Gastroesophageal sphincter (tissue), 4 donors: ENCODE measurements at regions not wholly inside any gene's neighbourhood (a gene's known extent, or its start where the extent isn't known, plus 50 kb on each side); places are given as distances from the start of the nearest gene placed in this dataset.

Experiments
- ATAC-seq: fragments of 150-250 bp; one replicate; pipeline ENCODE4 v1.9.1; 2016; ENCODE audit warnings: mild to moderate bottlenecking, moderate library complexity
- H3K27ac ChIP-seq, 4 donors: fragments of 200-600 bp; sonication (generic) in 3 of 4; 1 replicate in 3 of 4; 2 replicates in 1 of 4; pipeline ENCODE4 v1.5.1; 2016 to 2019
- H3K27me3 ChIP-seq: fragments of 200-600 bp; sonication (generic); one replicate; pipeline ENCODE4 v1.5.1; 2019
- H3K36me3 ChIP-seq, 2 donors: fragments of 200-600 bp; sonication (generic); one replicate each; pipeline ENCODE4 v1.5.1; 2019; ENCODE audit warnings: control low read depth in 1 of 2
- H3K4me1 ChIP-seq, 3 donors: fragments of 200-600 bp; sonication (generic); 1 replicate in 2 of 3; 2 replicates in 1 of 3; pipeline ENCODE4 v1.5.1; 2016 to 2019; ENCODE audit warnings: control low read depth in 2 of 3
- H3K4me3 ChIP-seq, 2 donors: fragments of 200-600 bp; sonication (generic); one replicate each; pipeline ENCODE4 v1.5.1; 2019; ENCODE audit warnings: mild to moderate bottlenecking in 1 of 2, moderate library complexity in 1 of 2
- H3K9me3 ChIP-seq, 3 donors: fragments of 200-600 bp; sonication (generic); one replicate each; pipeline ENCODE4 v1.5.1; 2017 to 2019; ENCODE audit warnings: control low read depth in 2 of 3
- CTCF ChIP-seq, 4 experiments: fragments of 200-600 bp in 2 of 4; fragments of 450-650 bp in 2 of 4; sonication (generic) in 1 of 4; IDR thresholded peaks; one replicate each; pipeline ENCODE4 v1.5.1; 2017 to 2019; ENCODE audit warnings: antibody characterized with exemption in 4 of 4, mild to moderate bottlenecking in 2 of 4, moderate library complexity in 2 of 4
- EP300 ChIP-seq: sonication (generic); formaldehyde crosslinking; IDR thresholded peaks from one replicate; pipeline ENCODE4 v1.6.1; 2017; ENCODE audit warnings: antibody characterized with exemption, mild to moderate bottlenecking
- POLR2A ChIP-seq, 2 donors: fragments of 450-650 bp; IDR thresholded peaks; one replicate each; pipeline ENCODE4 v1.6.1; 2017; ENCODE audit warnings: antibody characterized with exemption in 2 of 2, mild to moderate bottlenecking in 2 of 2, moderate library complexity in 1 of 2
- POLR2AphosphoS5 ChIP-seq: sonication (generic); formaldehyde crosslinking; IDR thresholded peaks from one replicate; pipeline ENCODE4 v1.6.1; 2017; ENCODE audit warnings: antibody characterized with exemption
- WGBS, 2 donors: methylation state at CpG; one replicate each; pipeline ENCODE4 v1.1.5; 2018; ENCODE audit warnings: low coverage in 1 of 2; 5-methylcytosine and 5-hydroxymethylcytosine counted together

GRCh38 chr6:108751851-108752732 lies 96.1 kb upstream of the ARMC2 start:
- Histone ChIP-seq H3K9me3 (no peaks in the 10 kb centered on the region), H3K27ac (no peak overlapping the region), H3K4me3 (no peak overlapping the region), H3K4me1 (peaks cover 0 to 11% (median 4%) of the 10 kb centered on the region in 3 donors), H3K27me3 (no peaks in the 10 kb centered on the region), H3K36me3 (no peaks in the 10 kb centered on the region)
- ATAC-seq: no peak
- WGBS, 2 donors: 61 to 100% methylated on average over 1 to 3 of the region's 5 CpGs
- no peak for TF ChIP-seq POLR2AphosphoS5

GRCh38 chr6:108752733-108753590 lies 95.3 kb upstream of the ARMC2 start:
- peaks cover 0 to 11% (median 4%) of the 10 kb centered on the region in 3 donors for H3K4me1 ChIP-seq
- TF ChIP-seq EP300: no peak
- no peak for TF ChIP-seq POLR2AphosphoS5
- TF ChIP-seq CTCF (IDR thresholded peaks at IDR 0.05): no peak
- TF ChIP-seq POLR2A (IDR thresholded peaks at IDR 0.05): no peak
- no peak overlapping the region for H3K4me3 ChIP-seq
- H3K27ac ChIP-seq: no peak overlapping the region
- no peaks in the 10 kb centered on the region for H3K36me3 ChIP-seq
- WGBS, 2 donors: 76 to 88% methylated on average over 9 of the region's 9 CpGs
- ATAC-seq: no peak
- no peaks in the 10 kb centered on the region for H3K27me3 ChIP-seq
- H3K9me3 ChIP-seq: no peaks in the 10 kb centered on the region

- Histone ChIP-seq H3K4me3 (no peak overlapping the region), H3K9me3 (no peaks in the 10 kb centered on the region), H3K27ac (peak overlapping the region in 1 of 4 donors; percentile 5), H3K4me1 (peaks cover 0 to 11% (median 4%) of the 10 kb centered on the region in 3 donors), H3K27me3 (no peaks in the 10 kb centered on the region), H3K36me3 (no peaks in the 10 kb centered on the region)
- WGBS, 2 donors: 23 to 35% methylated on average over 2 to 3 of the region's 3 CpGs
- ATAC-seq: peak; percentile 57
- TF ChIP-seq CTCF (IDR thresholded peaks at IDR 0.05): no peak
- TF ChIP-seq POLR2AphosphoS5: peak; percentile 6
Measured at GRCh38 chr6:108755257-108756240, 92.7 kb upstream of the ARMC2 start.

GRCh38 chr6:108757357-108757756 lies 90.9 kb upstream of the ARMC2 start:
- H3K4me3 ChIP-seq: no peak overlapping the region
- TF ChIP-seq CTCF (IDR thresholded peaks at IDR 0.05): no peak
- TF ChIP-seq EP300: no peak
- no peak for TF ChIP-seq POLR2A (IDR thresholded peaks at IDR 0.05)
- TF ChIP-seq POLR2AphosphoS5: no peak
- 96 to 100% methylated on average over 1 of the region's 1 CpG for WGBS, 2 donors
- no peaks in the 10 kb centered on the region for H3K36me3 ChIP-seq
- peaks cover 0 to 11% (median 4%) of the 10 kb centered on the region in 3 donors for H3K4me1 ChIP-seq
- ATAC-seq: no peak
- H3K27ac ChIP-seq: no peak overlapping the region
- H3K9me3 ChIP-seq: no peaks in the 10 kb centered on the region
- H3K27me3 ChIP-seq: no peaks in the 10 kb centered on the region

- 20 to 96% methylated on average over 1 to 5 of the region's 5 CpGs for WGBS, 2 donors
Measured at GRCh38 chr6:108758884-108759283, 89.3 kb upstream of the ARMC2 start.

More at GRCh38 chr6:108758884-108759283, 89.3 kb upstream of the ARMC2 start:
- no peak overlapping the region for H3K27ac ChIP-seq
- no peaks in the 10 kb centered on the region for H3K9me3 ChIP-seq
- no peaks in the 10 kb centered on the region for H3K36me3 ChIP-seq
- H3K4me3 ChIP-seq: no peak overlapping the region
- ATAC-seq: no peak
- H3K4me1 ChIP-seq: peaks cover 0 to 11% (median 4%) of the 10 kb centered on the region in 3 donors
- TF ChIP-seq POLR2AphosphoS5 (no peak), EP300 (no peak), CTCF (IDR thresholded peaks at IDR 0.05) (no peak), POLR2A (IDR thresholded peaks at IDR 0.05) (no peak)
- H3K27me3 ChIP-seq: no peaks in the 10 kb centered on the region
